Upper lobe of right lung (tissue), 1 donor: ENCODE measurements at regions not wholly inside any gene's neighbourhood (a gene's known extent, or its start where the extent isn't known, plus 50 kb on each side); places are given as distances from the start of the nearest gene placed in this dataset.

Experiments
- ATAC-seq: fragments of 200-7000 bp; cut with Tn5 transposase; one replicate; pipeline ENCODE4 v1.9.1; 2020; ENCODE audit warnings: mild to moderate bottlenecking, moderate library complexity
- DNase-seq: peaks from one replicate; pipeline ENCODE4 v3.0.0-alpha.2; 2020
- H3K27ac ChIP-seq: fragments of 200-600 bp; one replicate; pipeline ENCODE4 v1.8.0; 2022
- H3K27me3 ChIP-seq: fragments of 200-600 bp; one replicate; pipeline ENCODE4 v1.8.0; 2022; ENCODE audit warnings: mild to moderate bottlenecking
- H3K36me3 ChIP-seq: fragments of 200-600 bp; one replicate; pipeline ENCODE4 v1.8.0; 2022
- H3K4me1 ChIP-seq: fragments of 200-600 bp; one replicate; pipeline ENCODE4 v1.8.0; 2022
- H3K4me3 ChIP-seq: fragments of 200-600 bp; one replicate; pipeline ENCODE4 v1.8.0; 2022; ENCODE audit warnings: mild to moderate bottlenecking
- H3K9me3 ChIP-seq: fragments of 200-600 bp; one replicate; pipeline ENCODE4 v1.8.0; 2022
- intact Hi-C: fragments of 100-400 bp; cut with DNase I; formaldehyde crosslinking; loops from one replicate; pipeline ENCODE4 v1.11.0; 2022
- TF ChIP-seq, protein P1 (sequence below): fragments of 200-600 bp; IDR thresholded peaks from one replicate; pipeline ENCODE4 v1.8.0; 2022; ENCODE audit warnings: antibody characterized with exemption
- donor health status: DM: no; HTN: yes; CAD: no; lungs with severe emphysema.

DNA sequence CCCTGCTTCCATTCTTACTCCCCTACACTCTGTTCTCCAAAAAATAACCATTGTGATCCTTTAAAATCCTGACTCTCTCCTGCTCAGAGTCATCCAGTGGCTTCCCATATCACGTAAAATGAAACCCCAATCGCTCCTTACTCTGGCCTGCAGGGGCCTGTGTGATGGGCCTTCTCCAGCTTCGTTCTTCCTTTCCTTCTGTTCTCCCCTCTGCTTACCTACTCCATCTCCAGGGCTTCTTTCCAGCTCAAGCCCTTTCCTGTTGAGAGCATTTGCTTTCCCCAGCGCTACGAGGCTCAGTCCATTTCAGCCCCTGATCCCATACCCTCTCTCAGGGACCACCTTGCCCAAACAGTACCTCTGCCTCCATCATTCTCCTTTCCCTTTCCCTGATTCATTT, 144.4 kb upstream of the ARHGAP5 start:
- Histone ChIP-seq H3K27ac (no peak overlapping the region), H3K27me3 (no peaks in the 10 kb centered on the region), H3K9me3 (no peaks in the 10 kb centered on the region), H3K4me3 (no peak overlapping the region), H3K4me1 (peaks cover 11% of the 10 kb centered on the region), H3K36me3 (no peaks in the 10 kb centered on the region)
- TF ChIP-seq, protein P1, sequence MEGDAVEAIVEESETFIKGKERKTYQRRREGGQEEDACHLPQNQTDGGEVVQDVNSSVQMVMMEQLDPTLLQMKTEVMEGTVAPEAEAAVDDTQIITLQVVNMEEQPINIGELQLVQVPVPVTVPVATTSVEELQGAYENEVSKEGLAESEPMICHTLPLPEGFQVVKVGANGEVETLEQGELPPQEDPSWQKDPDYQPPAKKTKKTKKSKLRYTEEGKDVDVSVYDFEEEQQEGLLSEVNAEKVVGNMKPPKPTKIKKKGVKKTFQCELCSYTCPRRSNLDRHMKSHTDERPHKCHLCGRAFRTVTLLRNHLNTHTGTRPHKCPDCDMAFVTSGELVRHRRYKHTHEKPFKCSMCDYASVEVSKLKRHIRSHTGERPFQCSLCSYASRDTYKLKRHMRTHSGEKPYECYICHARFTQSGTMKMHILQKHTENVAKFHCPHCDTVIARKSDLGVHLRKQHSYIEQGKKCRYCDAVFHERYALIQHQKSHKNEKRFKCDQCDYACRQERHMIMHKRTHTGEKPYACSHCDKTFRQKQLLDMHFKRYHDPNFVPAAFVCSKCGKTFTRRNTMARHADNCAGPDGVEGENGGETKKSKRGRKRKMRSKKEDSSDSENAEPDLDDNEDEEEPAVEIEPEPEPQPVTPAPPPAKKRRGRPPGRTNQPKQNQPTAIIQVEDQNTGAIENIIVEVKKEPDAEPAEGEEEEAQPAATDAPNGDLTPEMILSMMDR, result no peak
- intact Hi-C loops, result loop anchor here (10.0 kb wide), 1 partner anchor 322 kb away; no protein-coding TSS in a partner anchor
- ATAC-seq, result no peak
- no peak for DNase-seq

DNA sequence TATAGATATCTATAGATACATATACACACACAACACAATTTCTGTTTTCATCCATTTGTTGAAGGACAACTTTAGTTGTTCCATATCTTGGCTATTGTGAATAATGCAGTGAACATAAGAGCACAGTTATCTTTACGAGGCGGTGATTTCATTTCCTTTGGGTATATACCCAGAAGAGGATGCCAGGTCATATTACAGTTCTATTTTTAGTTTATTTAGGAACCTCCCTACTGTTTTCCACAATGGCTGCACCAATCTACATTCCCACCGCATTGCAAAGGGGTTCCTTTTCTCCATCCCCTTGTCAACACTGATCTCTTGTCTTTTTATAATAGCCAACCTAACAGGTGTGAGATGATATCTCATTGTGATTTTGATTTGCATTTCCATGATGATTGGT, 143.4 kb upstream of the ARHGAP5 start:
- peaks cover 4% of the 10 kb centered on the region for H3K4me1 ChIP-seq
- no peaks in the 10 kb centered on the region for H3K9me3 ChIP-seq
- no peak for ATAC-seq
- intact Hi-C loops, result loop anchor here (10.0 kb wide), 1 partner anchor 321 kb away; no protein-coding TSS in a partner anchor
- no peak overlapping the region for H3K27ac ChIP-seq
- H3K27me3 ChIP-seq, result no peaks in the 10 kb centered on the region
- no peak for DNase-seq
- no peaks in the 10 kb centered on the region for H3K36me3 ChIP-seq
- TF ChIP-seq, protein P1, result no peak
- no peak overlapping the region for H3K4me3 ChIP-seq

DNA sequence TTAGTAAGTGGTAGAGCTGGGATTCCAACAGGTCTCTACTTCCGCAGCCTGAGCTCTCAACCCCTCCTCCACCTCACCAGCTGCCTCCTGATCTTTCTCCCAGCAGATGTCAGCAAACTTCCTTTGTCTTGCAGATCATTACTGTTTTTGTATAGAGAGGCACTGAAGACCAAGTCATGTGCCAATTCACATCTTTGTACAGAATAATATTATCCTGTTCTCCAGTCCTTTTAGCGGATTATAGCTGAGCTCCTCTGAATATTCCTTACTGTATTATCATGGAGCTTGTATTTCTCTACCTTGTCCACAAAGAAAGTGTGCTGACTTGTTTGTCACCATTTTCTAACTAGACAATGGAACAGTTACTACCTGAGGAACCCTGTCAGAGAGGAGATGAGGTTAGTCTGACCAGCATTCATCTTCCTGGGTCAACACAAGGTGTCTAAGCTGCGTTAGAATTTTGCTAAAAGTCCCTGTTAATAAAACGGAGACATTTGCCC, 142.3 kb upstream of the ARHGAP5 start:
- ATAC-seq, result peak; percentile 35
- intact Hi-C loops, result loop anchor here (10.0 kb wide), 1 partner anchor 320 kb away; no protein-coding TSS in a partner anchor
- TF ChIP-seq, protein P1, result peak; percentile 31

DNA sequence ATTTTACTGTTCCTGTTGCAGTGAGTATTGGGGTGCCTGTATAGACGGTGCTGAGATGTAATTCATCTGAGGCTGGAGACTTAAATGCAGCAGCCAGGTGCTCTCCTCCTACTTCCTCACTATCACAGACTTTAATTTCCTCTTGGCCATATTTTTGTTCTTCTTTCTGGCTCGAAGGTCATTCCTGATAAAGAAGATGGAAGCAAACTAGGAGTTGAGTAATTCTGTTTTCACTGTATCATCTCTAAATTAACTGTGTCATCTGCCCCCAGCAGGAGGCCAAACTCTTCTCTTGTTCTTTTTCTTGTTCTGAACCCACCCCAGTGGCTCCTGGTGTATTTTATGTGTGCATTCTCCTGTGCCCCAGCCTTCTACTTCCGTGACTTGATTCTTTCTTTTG, 141.7 kb upstream of the ARHGAP5 start:
- Histone ChIP-seq H3K9me3 (no peaks in the 10 kb centered on the region), H3K4me3 (no peak overlapping the region), H3K36me3 (no peaks in the 10 kb centered on the region), H3K27me3 (no peaks in the 10 kb centered on the region), H3K27ac (no peak overlapping the region), H3K4me1 (peaks cover 4% of the 10 kb centered on the region)
- ATAC-seq, result no peak
- TF ChIP-seq, protein P1, result no peak
- intact Hi-C loops, result loop anchor here (10.0 kb wide), 1 partner anchor 319 kb away; no protein-coding TSS in a partner anchor
- DNase-seq, result no peak

More for the DNA sequence above, 142.3 kb upstream of the ARHGAP5 start:
- Histone ChIP-seq H3K4me3 (no peak overlapping the region), H3K36me3 (no peaks in the 10 kb centered on the region), H3K9me3 (no peaks in the 10 kb centered on the region), H3K27ac (no peak overlapping the region), H3K4me1 (peaks cover 4% of the 10 kb centered on the region), H3K27me3 (no peaks in the 10 kb centered on the region)
- DNase-seq, result no peak

DNA sequence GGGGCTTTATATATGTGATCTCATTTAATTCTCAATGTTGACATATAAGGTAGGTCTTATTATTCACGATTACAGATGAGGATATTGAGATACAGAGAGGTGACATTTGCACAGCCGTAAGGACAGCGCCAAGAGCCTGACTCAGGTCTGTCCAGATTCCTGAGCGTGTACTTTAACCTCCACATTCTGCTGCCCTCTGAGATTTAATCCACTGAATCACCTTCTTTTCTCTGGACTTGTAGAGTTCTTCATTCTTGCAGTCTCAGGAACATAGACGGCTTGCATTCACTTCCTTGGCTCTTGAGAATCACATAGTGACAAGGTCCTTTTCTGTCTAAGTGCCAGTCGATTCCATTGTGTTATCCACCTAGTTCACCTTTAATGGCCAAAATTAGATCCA, 141.0 kb upstream of the ARHGAP5 start:
- ATAC-seq, result no peak
- no peaks in the 10 kb centered on the region for H3K27me3 ChIP-seq
- no peak overlapping the region for H3K4me3 ChIP-seq
- H3K4me1 ChIP-seq, result peaks cover 4% of the 10 kb centered on the region
- H3K36me3 ChIP-seq, result no peaks in the 10 kb centered on the region
- no peak for DNase-seq
- intact Hi-C loops, result loop anchor here (10.0 kb wide), 1 partner anchor 319 kb away; no protein-coding TSS in a partner anchor
- H3K9me3 ChIP-seq, result no peaks in the 10 kb centered on the region
- TF ChIP-seq, protein P1, result no peak
- H3K27ac ChIP-seq, result no peak overlapping the region
